Pancreas (tissue), 10 donors: ENCODE measurements at regions not wholly inside any gene's neighbourhood (a gene's known extent, or its start where the extent isn't known, plus 50 kb on each side); places are given as distances from the start of the nearest gene placed in this dataset.

Source experiments
- ATAC-seq, 4 donors: fragments of 200-7000 bp; cut with Tn5 transposase; one replicate each; pipeline versions ENCODE4 v1.8.0 to v1.9.1; 2020; ENCODE audit warnings: mild to moderate bottlenecking in 4 of 4, moderate library complexity in 4 of 4
- DNase-seq, 6 donors: peaks; one replicate each; pipeline ENCODE4 v3.0.0-alpha.2; 2020
- FAIRE-seq: peaks from 2 replicates; lab custom pipeline; 2012; peaks lifted over from hg19 to GRCh38; lab: Jason Lieb, UNC
- H3K27ac ChIP-seq, 4 donors: fragments of 200-600 bp; sonication (generic); 1 replicate in 3 of 4; 2 replicates in 1 of 4; pipeline versions ENCODE4 v1.5.0 to v1.8.0; 2020
- H3K27me3 ChIP-seq, 4 donors: fragments of 200-600 bp; one replicate each; pipeline ENCODE4 v1.8.0; 2021
- H3K36me3 ChIP-seq, 3 donors: fragments of 200-600 bp; sonication (generic) in 1 of 3; one replicate each; pipeline versions ENCODE4 v1.5.0 to v1.8.0; 2020 to 2021
- H3K4me1 ChIP-seq, 3 donors: fragments of 200-600 bp; one replicate each; pipeline ENCODE4 v1.8.0; 2021
- H3K4me3 ChIP-seq, 4 donors: fragments of 200-600 bp; sonication (generic) in 2 of 4; one replicate each; pipeline versions ENCODE4 v1.5.0 to v1.8.0; 2020 to 2021
- H3K9me3 ChIP-seq, 4 donors: fragments of 200-600 bp; one replicate each; pipeline ENCODE4 v1.8.0; 2021
- CTCF ChIP-seq, 4 donors: fragments of 200-600 bp; sonication (generic) in 3 of 4; IDR thresholded peaks; one replicate each; pipeline versions ENCODE4 v1.5.0 to v1.8.0; 2021; ENCODE audit warnings: antibody characterized with exemption in 4 of 4
- WGBS, 2 donors: extraction: QIAGEN DNeasy Blood & Tissue Kit; methylation state at CpG; one replicate each; pipeline ENCODE4 v1.1.7; 2013; 5-methylcytosine and 5-hydroxymethylcytosine counted together
- intact Hi-C, 3 donors: fragments of 100-400 bp; cut with DNase I; formaldehyde crosslinking; loops; one replicate each; pipeline versions ENCODE4 v1.11.1 to v1.14.2; 2022
- donor health status: healthy with polysubstance abuse.
- donor health status: DM: no; HTN: no; CAD: no; lungs with moderate emphysema.
- donor health status: DM: no; HTN: no; CAD: no.
- donor health status: control.
- donor health status: control.
- donor health status: Bipolar disorder and iron deficiency.
- donor health status: DM: yes; HTN: yes; CAD: no.
- donor health status: DM: no; HTN: no; CAD: no.
- donor health status: DM: no; HTN: no; CAD: no.
- donor health status: DM: yes; HTN: yes; CAD: no.

- intact Hi-C loops, result no loop called here
- no peaks in the 10 kb centered on the region for H3K27me3 ChIP-seq
- no peak for FAIRE-seq
- no peaks in the 10 kb centered on the region for H3K9me3 ChIP-seq
- TF ChIP-seq CTCF (IDR thresholded peaks at IDR 0.05), result no peak
- H3K27ac ChIP-seq, result no peak overlapping the region
- no peak for DNase-seq
- ATAC-seq, result no peak
- no peaks in the 10 kb centered on the region for H3K4me1 ChIP-seq
- WGBS, 2 donors, result 83 to 84% methylated on average over 4 of the region's 4 CpGs
- no peak overlapping the region for H3K4me3 ChIP-seq
- H3K36me3 ChIP-seq, result no peaks in the 10 kb centered on the region
Measured at GRCh38 chr1:87940421-87940820, 611.7 kb downstream of the LMO4 start.

- no peaks in the 10 kb centered on the region for H3K36me3 ChIP-seq
- FAIRE-seq (no peak), ATAC-seq (no peak), DNase-seq (no peak)
- H3K27ac ChIP-seq, result no peak overlapping the region
- no peak overlapping the region for H3K4me3 ChIP-seq
- intact Hi-C loops, result no loop called here
- 8 to 24% methylated on average over 1 of the region's 1 CpG for WGBS, 2 donors
- TF ChIP-seq CTCF (IDR thresholded peaks at IDR 0.05), result no peak
- no peaks in the 10 kb centered on the region for H3K9me3 ChIP-seq
- no peaks in the 10 kb centered on the region for H3K4me1 ChIP-seq
- H3K27me3 ChIP-seq, result no peaks in the 10 kb centered on the region
Measured at GRCh38 chr1:87941337-87941946, 612.8 kb downstream of the LMO4 start.

- 44 to 47% methylated on average over 1 of the region's 1 CpG for WGBS, 2 donors
- DNase-seq (no peak), ATAC-seq (no peak), FAIRE-seq (no peak)
- no peak for TF ChIP-seq CTCF (IDR thresholded peaks at IDR 0.05)
- Histone ChIP-seq H3K27me3 (no peaks in the 10 kb centered on the region), H3K36me3 (no peaks in the 10 kb centered on the region), H3K4me1 (no peaks in the 10 kb centered on the region), H3K4me3 (no peak overlapping the region), H3K9me3 (no peaks in the 10 kb centered on the region), H3K27ac (no peak overlapping the region)
- intact Hi-C loops, result no loop called here
Measured at GRCh38 chr1:87942165-87942564, 613.5 kb downstream of the LMO4 start.

GRCh38 chr1:87949711-87950110 is 621.0 kb downstream of the LMO4 start:
- no peak for DNase-seq
- no peaks in the 10 kb centered on the region for H3K4me1 ChIP-seq
- H3K9me3 ChIP-seq, result no peaks in the 10 kb centered on the region
- intact Hi-C loops, result loop anchor here in 2 of 3 donors (5.0 to 10.0 kb wide), 2 partner anchors 632 to 805 kb away; no protein-coding TSS in a partner anchor
- H3K27ac ChIP-seq, result no peak overlapping the region
- no peaks in the 10 kb centered on the region for H3K36me3 ChIP-seq
- ATAC-seq, result no peak
- FAIRE-seq, result no peak
- TF ChIP-seq CTCF (IDR thresholded peaks at IDR 0.05), result no peak
- no peaks in the 10 kb centered on the region for H3K27me3 ChIP-seq
- WGBS, 2 donors, result 53 to 80% methylated on average over 3 of the region's 3 CpGs
- no peak overlapping the region for H3K4me3 ChIP-seq

- no peaks in the 10 kb centered on the region for H3K4me1 ChIP-seq
- WGBS, 2 donors, result 28 to 30% methylated on average over 3 of the region's 3 CpGs
- H3K27ac ChIP-seq, result no peak overlapping the region
- intact Hi-C loops, result loop anchor here in 2 of 3 donors (5.0 to 10.0 kb wide), 2 partner anchors 633 to 806 kb away; no protein-coding TSS in a partner anchor
- no peaks in the 10 kb centered on the region for H3K9me3 ChIP-seq
- ATAC-seq, result no peak
- H3K4me3 ChIP-seq, result no peak overlapping the region
- no peaks in the 10 kb centered on the region for H3K36me3 ChIP-seq
- TF ChIP-seq CTCF (IDR thresholded peaks at IDR 0.05), result no peak
- H3K27me3 ChIP-seq, result no peaks in the 10 kb centered on the region
- DNase-seq, result no peak
- FAIRE-seq, result no peak
Measured at GRCh38 chr1:87950369-87950768, 621.7 kb downstream of the LMO4 start.
